ENCODE measurements at regions not wholly inside any gene's neighbourhood (a gene's known extent, or its start where the extent isn't known, plus 50 kb on each side); places are given as distances from the start of the nearest gene placed in this dataset.

DNA sequence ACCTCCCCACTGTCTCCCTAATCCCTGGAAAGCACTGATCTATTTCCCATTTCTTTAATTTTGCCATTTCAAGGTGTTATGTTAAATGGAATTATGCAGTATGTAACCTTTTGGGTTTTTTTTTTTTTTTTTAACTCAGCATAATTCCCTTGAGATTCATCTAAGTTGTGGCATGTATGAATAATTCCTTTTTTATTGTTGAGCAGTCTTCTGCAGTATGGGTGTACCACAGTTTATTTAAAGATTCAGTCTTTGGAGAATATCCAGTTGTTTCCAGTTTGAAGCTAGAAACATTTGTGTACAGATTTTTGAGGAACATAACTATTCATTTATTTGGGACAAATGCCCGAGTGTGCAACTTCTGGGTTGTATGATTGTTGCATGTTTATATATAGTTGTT, 162.2 kb upstream of the FAM78B start:
- H3K27me3 ChIP-seq (ENCODE audit: control insufficient read depth in 1 of 2, insufficient read depth in 2 of 2, low read length in 2 of 2), result no peaks in the 10 kb centered on the region
- ChIA-PET POLR2A (no interaction called here), CTCF (ENCODE audit: low intra/inter-chr PET ratio, low total read pairs) (no interaction called here)
- H2AFZ ChIP-seq (ENCODE audit: low read length), result no peak overlapping the region
- no peaks in the 10 kb centered on the region for H3K4me1 ChIP-seq (ENCODE audit: insufficient read depth, low read length)
- in situ Hi-C loops (cut with HindIII; ENCODE audit: extremely low pct_ligation_motif_present, low pct_unique_long_range_greater_than_20kb) (no loop called here), intact Hi-C loops (cut with micrococcal nuclease; ENCODE audit: unreplicated experiment) (no loop called here)
- ATAC-seq (no peak), FAIRE-seq (no peak), DNase-seq (ENCODE audit: low spot score) (no peak)
- no peak overlapping the region for H3K27ac ChIP-seq (ENCODE audit: extremely low read length, insufficient read depth, low read length)
- TF ChIP-seq ZNF468 (CRISPR knock-in tag; IDR thresholded peaks at IDR 0.05) (no peak), GZF1 (CRISPR knock-in tag; IDR thresholded peaks at IDR 0.05) (no peak), ZNF598 (CRISPR knock-in tag; IDR thresholded peaks at IDR 0.05; ENCODE audit: borderline replicate concordance) (no peak), NAIF1 (CRISPR knock-in tag; IDR thresholded peaks at IDR 0.05; ENCODE audit: borderline replicate concordance) (no peak), HNRNPLL (IDR thresholded peaks at IDR 0.05; ENCODE audit: low read depth, low read length, poor library complexity, severe bottlenecking) (no peak)
- TF ChIP-seq, protein P1, sequence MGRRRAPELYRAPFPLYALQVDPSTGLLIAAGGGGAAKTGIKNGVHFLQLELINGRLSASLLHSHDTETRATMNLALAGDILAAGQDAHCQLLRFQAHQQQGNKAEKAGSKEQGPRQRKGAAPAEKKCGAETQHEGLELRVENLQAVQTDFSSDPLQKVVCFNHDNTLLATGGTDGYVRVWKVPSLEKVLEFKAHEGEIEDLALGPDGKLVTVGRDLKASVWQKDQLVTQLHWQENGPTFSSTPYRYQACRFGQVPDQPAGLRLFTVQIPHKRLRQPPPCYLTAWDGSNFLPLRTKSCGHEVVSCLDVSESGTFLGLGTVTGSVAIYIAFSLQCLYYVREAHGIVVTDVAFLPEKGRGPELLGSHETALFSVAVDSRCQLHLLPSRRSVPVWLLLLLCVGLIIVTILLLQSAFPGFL (CRISPR knock-in tag; IDR thresholded peaks at IDR 0.05), result no peak
- TF ChIP-seq, protein P2, sequence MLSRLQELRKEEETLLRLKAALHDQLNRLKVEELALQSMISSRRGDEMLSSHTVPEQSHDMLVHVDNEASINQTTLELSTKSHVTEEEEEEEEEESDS (CRISPR knock-in tag; IDR thresholded peaks at IDR 0.05; ENCODE audit: borderline replicate concordance), result no peak
- TF ChIP-seq, protein P3, sequence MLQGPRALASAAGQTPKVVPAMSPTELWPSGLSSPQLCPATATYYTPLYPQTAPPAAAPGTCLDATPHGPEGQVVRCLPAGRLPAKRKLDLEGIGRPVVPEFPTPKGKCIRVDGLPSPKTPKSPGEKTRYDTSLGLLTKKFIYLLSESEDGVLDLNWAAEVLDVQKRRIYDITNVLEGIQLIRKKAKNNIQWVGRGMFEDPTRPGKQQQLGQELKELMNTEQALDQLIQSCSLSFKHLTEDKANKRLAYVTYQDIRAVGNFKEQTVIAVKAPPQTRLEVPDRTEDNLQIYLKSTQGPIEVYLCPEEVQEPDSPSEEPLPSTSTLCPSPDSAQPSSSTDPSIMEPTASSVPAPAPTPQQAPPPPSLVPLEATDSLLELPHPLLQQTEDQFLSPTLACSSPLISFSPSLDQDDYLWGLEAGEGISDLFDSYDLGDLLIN (CRISPR knock-in tag; IDR thresholded peaks at IDR 0.05; ENCODE audit: borderline replicate concordance), result no peak
- TF ChIP-seq, protein P4, sequence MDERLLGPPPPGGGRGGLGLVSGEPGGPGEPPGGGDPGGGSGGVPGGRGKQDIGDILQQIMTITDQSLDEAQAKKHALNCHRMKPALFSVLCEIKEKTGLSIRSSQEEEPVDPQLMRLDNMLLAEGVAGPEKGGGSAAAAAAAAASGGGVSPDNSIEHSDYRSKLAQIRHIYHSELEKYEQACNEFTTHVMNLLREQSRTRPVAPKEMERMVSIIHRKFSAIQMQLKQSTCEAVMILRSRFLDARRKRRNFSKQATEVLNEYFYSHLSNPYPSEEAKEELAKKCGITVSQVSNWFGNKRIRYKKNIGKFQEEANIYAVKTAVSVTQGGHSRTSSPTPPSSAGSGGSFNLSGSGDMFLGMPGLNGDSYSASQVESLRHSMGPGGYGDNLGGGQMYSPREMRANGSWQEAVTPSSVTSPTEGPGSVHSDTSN (CRISPR knock-in tag; IDR thresholded peaks at IDR 0.05), result no peak
- TF ChIP-seq, protein P5, sequence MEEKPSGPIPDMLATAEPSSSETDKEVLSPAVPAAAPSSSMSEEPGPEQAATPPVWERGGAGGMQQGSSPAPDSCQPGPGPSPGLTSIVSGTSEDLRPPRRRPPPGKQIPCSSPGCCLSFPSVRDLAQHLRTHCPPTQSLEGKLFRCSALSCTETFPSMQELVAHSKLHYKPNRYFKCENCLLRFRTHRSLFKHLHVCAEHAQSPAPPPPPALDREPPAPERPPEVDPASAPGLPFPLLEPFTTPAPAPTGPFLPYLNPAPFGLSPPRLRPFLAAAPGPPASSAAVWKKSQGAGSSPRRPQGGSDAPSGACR (CRISPR knock-in tag; IDR thresholded peaks at IDR 0.05), result no peak
- no peaks in the 10 kb centered on the region for H4K20me1 ChIP-seq (ENCODE audit: insufficient read depth, low read length)
- H3K79me2 ChIP-seq (ENCODE audit: insufficient read depth, low read length), result no peaks in the 10 kb centered on the region
- H3K4me3 ChIP-seq (replicated peaks in 1 of 3; ENCODE audit: insufficient read depth in 1 of 3, low read depth in 2 of 3, low read length in 3 of 3), result no peak overlapping the region
- H3K36me3 ChIP-seq (replicated peaks in 1 of 2; ENCODE audit: control insufficient read depth in 1 of 2, insufficient read depth in 2 of 2, low read length in 2 of 2), result no peaks in the 10 kb centered on the region
- no peaks in the 10 kb centered on the region for H3K9me3 ChIP-seq (ENCODE audit: low read length)
- BruUV-seq (replicated peaks), result no TSS peak
- no peak overlapping the region for H3K9ac ChIP-seq (ENCODE audit: insufficient read depth, low read depth, low read length)
- H3K4me2 ChIP-seq (ENCODE audit: low read depth, low read length), result no peak overlapping the region
- WGBS (ENCODE audit: low lambda C conversion rate), result 0% methylated on average over 1 of the region's 1 CpG

Data from HepG2 (cell line).